Panc1 (cell line): ENCODE measurements at regions not wholly inside any gene's neighbourhood (a gene's known extent, or its start where the extent isn't known, plus 50 kb on each side); places are given as distances from the start of the nearest gene placed in this dataset.

Source experiments
- ATAC-seq: fragments of 200-7000 bp; cut with Tn5 transposase; 2 replicates; pipeline ENCODE4 v1.9.1; 2020; ENCODE audit warnings: mild to moderate bottlenecking, moderate library complexity
- BruUV-seq: library from RNA; stranded (reverse); fragments of 400-500 nt; replicated peaks from 2 replicates; lab custom pipeline; 2021; lab: Mats Ljungman, UMichigan
- CTCF ChIA-PET: fragments of 300-600 bp; sonication (Branson Sonifier 250); formaldehyde crosslinking; loops from one replicate; lab custom pipeline; 2022; ENCODE audit warnings: antibody characterized with exemption; lab: Charles Lee
- POLR2A ChIA-PET: fragments of 300-600 bp; sonication (Branson Sonifier 250); formaldehyde crosslinking; loops from one replicate; lab custom pipeline; 2022; ENCODE audit warnings: antibody characterized with exemption; lab: Charles Lee
- DNase-seq: peaks from one replicate; pipeline ENCODE4 v3.0.0-alpha.2; 2010; ENCODE audit warnings: low read depth, low spot score
- H3K27ac ChIP-seq: 2 replicates; pipeline ENCODE4 v1.5.1; 2011; ENCODE audit warnings: mild to moderate bottlenecking, low read length, inconsistent platforms
- H3K27me3 ChIP-seq: fragments of 200-500 bp; sonication (Bioruptor generic); 2 replicates; pipeline ENCODE4 v1.6.0; 2014; ENCODE audit warnings: low read length, inconsistent platforms; ENCODE audit not compliant: control insufficient read depth, insufficient read depth
- H3K36me3 ChIP-seq: fragments of 200-500 bp; sonication (Bioruptor generic); 2 replicates; pipeline ENCODE4 v1.5.1; 2014; ENCODE audit warnings: inconsistent platforms, mild to moderate bottlenecking, low read length, moderate library complexity; ENCODE audit not compliant: control insufficient read depth, insufficient read depth
- H3K4me1 ChIP-seq: 2 replicates; pipeline ENCODE4 v1.5.1; 2011; ENCODE audit warnings: inconsistent platforms, mild to moderate bottlenecking, low read length, moderate library complexity; ENCODE audit not compliant: control insufficient read depth, insufficient read depth
- H3K4me3 ChIP-seq, 2 experiments: 2 replicates each; pipeline ENCODE4 v1.5.1; 2011 to 2012; ENCODE audit warnings: low read depth in 2 of 2, low read length in 2 of 2, mild to moderate bottlenecking in 2 of 2, inconsistent platforms in 1 of 2, moderate library complexity in 1 of 2
- H3K9me3 ChIP-seq: fragments of 200-500 bp; sonication (Bioruptor generic); 2 replicates; pipeline ENCODE4 v1.5.1; 2014; ENCODE audit warnings: low read depth, mild to moderate bottlenecking, inconsistent platforms, low read length, moderate library complexity; ENCODE audit not compliant: control insufficient read depth, insufficient read depth
- POLR2AphosphoS5 ChIP-seq: IDR thresholded peaks from 2 replicates; pipeline ENCODE4 v1.6.1; 2012; ENCODE audit warnings: mild to moderate bottlenecking, low read depth, low read length, moderate library complexity
- SIN3A ChIP-seq: IDR thresholded peaks from 2 replicates; pipeline ENCODE4 v1.6.1; 2012; ENCODE audit warnings: low read depth, mild to moderate bottlenecking, low read length, moderate library complexity, borderline replicate concordance; ENCODE audit not compliant: insufficient read depth
- TCF7L2 ChIP-seq: IDR thresholded peaks from 2 replicates; pipeline ENCODE4 v1.6.1; 2011; ENCODE audit warnings: mild to moderate bottlenecking, low read depth, low read length, inconsistent platforms
- in situ Hi-C: cut with HindIII; loops from 2 replicates; pipeline ENCODE4 v1.10.0; 2016; ENCODE audit warnings: low sequenced_read_pairs, low pct_unique_long_range_greater_than_20kb
- intact Hi-C: fragments of 100-400 bp; cut with micrococcal nuclease; formaldehyde crosslinking; loops from one replicate; pipeline ENCODE4 v1.10.0; 2022; ENCODE audit not compliant: unreplicated experiment
- TF ChIP-seq, protein P1 (sequence below), 2 experiments: IDR thresholded peaks; 2 replicates each; pipeline ENCODE4 v1.6.1; 2011 to 2012; ENCODE audit warnings: low read depth in 2 of 2, control low read depth in 1 of 2, low read length in 1 of 2, mild to moderate bottlenecking in 1 of 2, moderate library complexity in 1 of 2; ENCODE audit not compliant: insufficient read depth in 1 of 2
- TF ChIP-seq, protein P2 (sequence below): fragments of 450-650 bp; IDR thresholded peaks from 2 replicates; pipeline ENCODE4 v1.5.1; 2017; ENCODE audit warnings: mild to moderate bottlenecking

DNA sequence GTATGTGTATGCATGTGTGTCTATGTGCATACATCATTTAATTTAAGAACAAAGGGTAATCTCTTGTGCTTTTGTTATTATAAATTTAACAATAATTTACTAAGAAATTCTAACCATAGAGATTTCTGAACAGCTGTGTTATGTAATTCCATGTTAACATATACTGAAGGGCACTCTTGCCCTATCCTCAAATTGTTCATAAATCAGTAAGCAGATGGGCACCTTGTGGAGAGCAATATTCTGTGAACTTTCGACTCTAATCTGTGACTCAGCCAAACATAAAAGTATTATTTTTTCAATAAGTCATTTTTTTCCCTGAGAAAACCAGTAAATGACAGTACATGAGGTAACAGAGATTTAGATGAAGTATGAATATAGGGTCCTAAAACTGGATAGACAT lies 938.3 kb upstream of the CRIM1 start:
- CTCF ChIA-PET = no interaction called here
- TF ChIP-seq TCF7L2 (no peak), SIN3A (no peak)
- ATAC-seq (no peak), DNase-seq (no peak)
- no TSS peak for BruUV-seq
- H3K27ac ChIP-seq = no peak overlapping the region
- H3K4me3 ChIP-seq = no peak overlapping the region
- POLR2A ChIA-PET = no interaction called here
- no peaks in the 10 kb centered on the region for H3K36me3 ChIP-seq
- intact Hi-C loops = loop anchor here (10.0 kb wide), 1 partner anchor 1742 kb away; no protein-coding TSS in a partner anchor
- in situ Hi-C loops = no loop called here
- H3K9me3 ChIP-seq = no peaks in the 10 kb centered on the region
- no peaks in the 10 kb centered on the region for H3K4me1 ChIP-seq
- H3K27me3 ChIP-seq = no peaks in the 10 kb centered on the region

DNA sequence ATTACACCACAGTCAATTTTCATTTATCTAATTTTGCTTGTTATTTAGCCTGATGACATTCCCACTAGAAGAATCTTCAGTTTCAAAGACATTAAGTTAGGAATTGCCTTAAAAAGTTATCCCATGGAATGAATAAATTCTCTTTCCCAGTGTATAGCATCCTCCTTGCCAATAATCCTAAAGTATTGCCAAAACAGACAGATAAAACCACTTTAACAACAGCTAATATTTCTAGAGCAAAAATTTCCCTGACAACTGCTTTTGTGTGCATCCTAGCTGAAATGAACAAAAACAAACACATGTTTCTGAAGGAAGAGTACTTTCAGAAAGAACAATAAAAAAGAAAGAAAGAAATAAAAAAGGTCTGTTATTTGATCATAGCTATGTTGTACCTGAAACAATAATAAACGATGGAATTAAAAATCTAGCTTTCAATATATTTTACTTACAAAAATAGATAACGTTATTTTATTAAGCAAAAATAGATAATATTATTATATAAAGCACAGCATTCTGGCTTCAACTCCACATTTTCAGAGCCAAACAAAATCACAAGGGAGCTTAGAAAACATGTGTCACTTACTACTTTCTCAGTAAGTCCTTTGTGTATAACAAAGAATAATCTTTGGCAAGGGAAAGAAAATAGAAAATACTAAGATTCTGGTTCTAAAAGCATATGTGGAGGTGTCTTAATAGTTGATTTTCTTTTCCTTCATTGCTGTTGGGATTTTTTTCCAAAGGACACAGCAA lies 939.0 kb upstream of the CRIM1 start:
- DNase-seq (no peak), ATAC-seq (no peak)
- H3K4me3 ChIP-seq = no peak overlapping the region
- BruUV-seq = no TSS peak
- H3K27ac ChIP-seq = no peak overlapping the region
- no peaks in the 10 kb centered on the region for H3K27me3 ChIP-seq
- no peak for TF ChIP-seq POLR2AphosphoS5
- TF ChIP-seq, protein P1, sequence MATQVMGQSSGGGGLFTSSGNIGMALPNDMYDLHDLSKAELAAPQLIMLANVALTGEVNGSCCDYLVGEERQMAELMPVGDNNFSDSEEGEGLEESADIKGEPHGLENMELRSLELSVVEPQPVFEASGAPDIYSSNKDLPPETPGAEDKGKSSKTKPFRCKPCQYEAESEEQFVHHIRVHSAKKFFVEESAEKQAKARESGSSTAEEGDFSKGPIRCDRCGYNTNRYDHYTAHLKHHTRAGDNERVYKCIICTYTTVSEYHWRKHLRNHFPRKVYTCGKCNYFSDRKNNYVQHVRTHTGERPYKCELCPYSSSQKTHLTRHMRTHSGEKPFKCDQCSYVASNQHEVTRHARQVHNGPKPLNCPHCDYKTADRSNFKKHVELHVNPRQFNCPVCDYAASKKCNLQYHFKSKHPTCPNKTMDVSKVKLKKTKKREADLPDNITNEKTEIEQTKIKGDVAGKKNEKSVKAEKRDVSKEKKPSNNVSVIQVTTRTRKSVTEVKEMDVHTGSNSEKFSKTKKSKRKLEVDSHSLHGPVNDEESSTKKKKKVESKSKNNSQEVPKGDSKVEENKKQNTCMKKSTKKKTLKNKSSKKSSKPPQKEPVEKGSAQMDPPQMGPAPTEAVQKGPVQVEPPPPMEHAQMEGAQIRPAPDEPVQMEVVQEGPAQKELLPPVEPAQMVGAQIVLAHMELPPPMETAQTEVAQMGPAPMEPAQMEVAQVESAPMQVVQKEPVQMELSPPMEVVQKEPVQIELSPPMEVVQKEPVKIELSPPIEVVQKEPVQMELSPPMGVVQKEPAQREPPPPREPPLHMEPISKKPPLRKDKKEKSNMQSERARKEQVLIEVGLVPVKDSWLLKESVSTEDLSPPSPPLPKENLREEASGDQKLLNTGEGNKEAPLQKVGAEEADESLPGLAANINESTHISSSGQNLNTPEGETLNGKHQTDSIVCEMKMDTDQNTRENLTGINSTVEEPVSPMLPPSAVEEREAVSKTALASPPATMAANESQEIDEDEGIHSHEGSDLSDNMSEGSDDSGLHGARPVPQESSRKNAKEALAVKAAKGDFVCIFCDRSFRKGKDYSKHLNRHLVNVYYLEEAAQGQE (IDR thresholded peaks at IDR 0.05; ENCODE audit: insufficient read depth in 1 of 2, low read depth in 2 of 2, low read length in 1 of 2) = no peak
- TF ChIP-seq SIN3A = no peak
- TF ChIP-seq, protein P2, sequence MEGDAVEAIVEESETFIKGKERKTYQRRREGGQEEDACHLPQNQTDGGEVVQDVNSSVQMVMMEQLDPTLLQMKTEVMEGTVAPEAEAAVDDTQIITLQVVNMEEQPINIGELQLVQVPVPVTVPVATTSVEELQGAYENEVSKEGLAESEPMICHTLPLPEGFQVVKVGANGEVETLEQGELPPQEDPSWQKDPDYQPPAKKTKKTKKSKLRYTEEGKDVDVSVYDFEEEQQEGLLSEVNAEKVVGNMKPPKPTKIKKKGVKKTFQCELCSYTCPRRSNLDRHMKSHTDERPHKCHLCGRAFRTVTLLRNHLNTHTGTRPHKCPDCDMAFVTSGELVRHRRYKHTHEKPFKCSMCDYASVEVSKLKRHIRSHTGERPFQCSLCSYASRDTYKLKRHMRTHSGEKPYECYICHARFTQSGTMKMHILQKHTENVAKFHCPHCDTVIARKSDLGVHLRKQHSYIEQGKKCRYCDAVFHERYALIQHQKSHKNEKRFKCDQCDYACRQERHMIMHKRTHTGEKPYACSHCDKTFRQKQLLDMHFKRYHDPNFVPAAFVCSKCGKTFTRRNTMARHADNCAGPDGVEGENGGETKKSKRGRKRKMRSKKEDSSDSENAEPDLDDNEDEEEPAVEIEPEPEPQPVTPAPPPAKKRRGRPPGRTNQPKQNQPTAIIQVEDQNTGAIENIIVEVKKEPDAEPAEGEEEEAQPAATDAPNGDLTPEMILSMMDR = no peak
- TF ChIP-seq TCF7L2 = no peak
- no peaks in the 10 kb centered on the region for H3K36me3 ChIP-seq
- no peaks in the 10 kb centered on the region for H3K9me3 ChIP-seq
- ChIA-PET CTCF (interaction anchor here (0.7 kb wide), 1 partner anchor 482 kb away, joined by 4 read pairs; no protein-coding TSS in a partner anchor), POLR2A (no interaction called here)
- intact Hi-C loops (loop anchor here (10.0 kb wide), 1 partner anchor 1742 kb away; no protein-coding TSS in a partner anchor), in situ Hi-C loops (no loop called here)
- H3K4me1 ChIP-seq = no peaks in the 10 kb centered on the region

DNA sequence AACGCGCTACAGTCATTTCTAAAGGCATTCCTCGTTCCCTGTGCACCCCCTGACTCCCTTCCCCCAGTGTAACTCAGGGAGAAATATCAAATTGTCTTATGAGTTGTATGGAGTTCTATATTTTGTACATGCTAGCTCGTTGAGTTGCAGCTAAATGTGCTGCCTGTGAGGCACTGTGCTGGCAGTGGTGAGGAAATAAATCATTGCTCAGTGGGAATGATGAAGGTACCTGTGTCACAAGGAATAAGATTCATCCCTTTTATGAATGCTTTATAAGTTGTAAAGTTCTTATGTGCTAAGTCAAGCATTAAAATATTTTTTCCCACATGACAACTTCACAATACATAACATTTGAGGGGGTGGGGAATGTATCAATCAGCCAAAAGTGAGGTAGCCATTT lies 939.6 kb upstream of the CRIM1 start:
- ChIA-PET POLR2A (no interaction called here), CTCF (interaction anchor here (0.7 kb wide), 1 partner anchor 483 kb away, joined by 4 read pairs; no protein-coding TSS in a partner anchor)
- Histone ChIP-seq H3K4me1 (no peaks in the 10 kb centered on the region), H3K36me3 (no peaks in the 10 kb centered on the region), H3K27ac (no peak overlapping the region), H3K4me3 (no peak overlapping the region), H3K27me3 (no peaks in the 10 kb centered on the region), H3K9me3 (no peaks in the 10 kb centered on the region)
- in situ Hi-C loops (no loop called here), intact Hi-C loops (loop anchor here (10.0 kb wide), 1 partner anchor 1741 kb away; no protein-coding TSS in a partner anchor)
- TF ChIP-seq, protein P2 = no peak
- TF ChIP-seq, protein P1 (IDR thresholded peaks at IDR 0.05; ENCODE audit: insufficient read depth in 1 of 2, low read depth in 2 of 2, low read length in 1 of 2) = no peak
- TF ChIP-seq POLR2AphosphoS5 (no peak), TCF7L2 (no peak), SIN3A (no peak)
- BruUV-seq = no TSS peak
- DNase-seq (no peak), ATAC-seq (no peak)
